ENCODE measurements at regions not wholly inside any gene's neighbourhood (a gene's known extent, or its start where the extent isn't known, plus 50 kb on each side); places are given as distances from the start of the nearest gene placed in this dataset.

- intact Hi-C loops (cut with micrococcal nuclease) (no loop called here), in situ Hi-C loops (cut with MboI; ENCODE audit: low sequenced_read_pairs) (no loop called here), dilution Hi-C loops (cut with HindIII; ENCODE audit: low sequenced_read_pairs, unreplicated experiment) (no loop called here)
- Histone ChIP-seq H3K4ac (ENCODE audit: low read depth, low read length) (no peak overlapping the region), H3K4me3 (ENCODE audit: insufficient read depth, low read depth, low read length) (no peak overlapping the region), H2AK5ac (ENCODE audit: low read depth, low read length) (no peak overlapping the region), H2BK15ac (ENCODE audit: low read depth, low read length) (no peak overlapping the region), H3K23ac (ENCODE audit: low read depth, low read length) (no peak overlapping the region), H4K20me1 (ENCODE audit: insufficient read depth, low read length) (no peaks in the 10 kb centered on the region), H3K56ac (ENCODE audit: extremely low read depth, insufficient read depth, low read length) (no peak overlapping the region), H3K18ac (ENCODE audit: low read depth, low read length) (no peak overlapping the region), H4K8ac (ENCODE audit: low read depth in 2 of 2, low read length in 2 of 2) (no peak overlapping the region), H2BK20ac (ENCODE audit: low read depth, low read length) (no peak overlapping the region), H3K79me1 (ENCODE audit: low read depth in 1 of 2, low read length in 2 of 2) (no peaks in the 10 kb centered on the region), H3K9me3 (ENCODE audit: control insufficient read depth, insufficient read depth, low read length) (no peaks in the 10 kb centered on the region), H4K91ac (ENCODE audit: insufficient read depth, low read depth, low read length) (no peak overlapping the region), H3K36me3 (ENCODE audit: control insufficient read depth, insufficient read depth, low read length) (no peaks in the 10 kb centered on the region), H3K14ac (replicated peaks; ENCODE audit: low read depth, low read length) (no peak overlapping the region), H2BK5ac (ENCODE audit: low read depth, low read length, poor library complexity, severe bottlenecking) (no peak overlapping the region), H3K4me2 (ENCODE audit: low read depth, low read length) (no peak overlapping the region), H3K27me3 (ENCODE audit: control insufficient read depth, insufficient read depth, low read length) (no peaks in the 10 kb centered on the region), H2AK9ac (replicated peaks; ENCODE audit: low read depth, low read length, poor library complexity) (no peak overlapping the region), H3K4me1 (ENCODE audit: control insufficient read depth, insufficient read depth, low read length) (peaks cover 7% of the 10 kb centered on the region; the same call in 1 of the 2 replicates), H3K9ac (ENCODE audit: low read depth, low read length) (no peak overlapping the region), H4K5ac (ENCODE audit: low read depth, low read length) (no peak overlapping the region), H2BK120ac (ENCODE audit: low read depth, low read length) (no peak overlapping the region; the same call in 1 of the 2 replicates), H3K27ac (ENCODE audit: insufficient read depth, low read length) (no peak overlapping the region), H3K9me1 (ENCODE audit: insufficient read depth, low read length) (no peaks in the 10 kb centered on the region), H2AFZ (replicated peaks; ENCODE audit: low read length, poor library complexity) (no peak overlapping the region)
- TF ChIP-seq RAD21 (IDR thresholded peaks at IDR 0.05; ENCODE audit: low read length), result no peak
- TF ChIP-seq CTCF (conservative IDR thresholded peaks at IDR 0.05; ENCODE audit: low read depth, low read length), result no peak
- TF ChIP-seq BHLHE40 (IDR thresholded peaks at IDR 0.05; ENCODE audit: low read depth, low read length), result no peak
- no TSS peak for BruUV-seq (replicated peaks)
- no peak for ATAC-seq (ENCODE audit: low read depth)
- POLR2A ChIA-PET (ENCODE audit: unreplicated experiment), result no interaction called here
- CTCF ChIA-PET, result no interaction called here
- WGBS, 2 experiments (ENCODE audit: extremely low coverage in 2 of 2, insufficient read length in 1 of 2), result no CpG with 5 or more reads among the region's 3 CpGs
- no peak for DNase-seq
Measured at GRCh38 chr1:172979828-172980227, 70.9 kb downstream of the TNFSF18 start.

All from IMR-90 (cell line).